ENCODE measurements at regions not wholly inside any gene's neighbourhood (a gene's known extent, or its start where the extent isn't known, plus 50 kb on each side); places are given as distances from the start of the nearest gene placed in this dataset.

DNA sequence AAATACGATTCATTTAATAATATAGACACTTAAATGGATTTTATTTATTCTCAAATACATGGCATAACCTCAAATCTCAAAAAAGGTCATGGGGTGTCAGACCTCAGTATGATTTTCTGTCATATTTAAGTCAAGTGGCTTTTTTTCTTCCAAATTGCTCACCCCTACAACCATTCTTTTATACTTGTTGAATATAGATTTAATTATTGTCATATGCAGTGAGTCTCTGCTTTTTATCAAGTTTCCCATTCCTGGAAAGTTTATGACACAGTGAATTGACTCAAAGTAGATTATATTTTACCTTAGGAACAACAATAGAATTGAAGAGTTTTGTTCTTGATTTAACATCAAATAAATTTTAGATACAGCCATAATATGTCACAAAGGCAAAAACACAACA, 59.5 kb upstream of the IRF2BP2 start:
- no peaks in the 10 kb centered on the region for H3K9me3 ChIP-seq (ENCODE audit: low read length)
- no peak overlapping the region for H3K4me2 ChIP-seq (ENCODE audit: low read length)
- no peak for TF ChIP-seq SMC3 (conservative IDR thresholded peaks at IDR 0.05; ENCODE audit: poor library complexity)
- TF ChIP-seq EP300 (conservative IDR thresholded peaks at IDR 0.05; ENCODE audit: poor library complexity, severe bottlenecking), result no peak
- TF ChIP-seq, protein P1, sequence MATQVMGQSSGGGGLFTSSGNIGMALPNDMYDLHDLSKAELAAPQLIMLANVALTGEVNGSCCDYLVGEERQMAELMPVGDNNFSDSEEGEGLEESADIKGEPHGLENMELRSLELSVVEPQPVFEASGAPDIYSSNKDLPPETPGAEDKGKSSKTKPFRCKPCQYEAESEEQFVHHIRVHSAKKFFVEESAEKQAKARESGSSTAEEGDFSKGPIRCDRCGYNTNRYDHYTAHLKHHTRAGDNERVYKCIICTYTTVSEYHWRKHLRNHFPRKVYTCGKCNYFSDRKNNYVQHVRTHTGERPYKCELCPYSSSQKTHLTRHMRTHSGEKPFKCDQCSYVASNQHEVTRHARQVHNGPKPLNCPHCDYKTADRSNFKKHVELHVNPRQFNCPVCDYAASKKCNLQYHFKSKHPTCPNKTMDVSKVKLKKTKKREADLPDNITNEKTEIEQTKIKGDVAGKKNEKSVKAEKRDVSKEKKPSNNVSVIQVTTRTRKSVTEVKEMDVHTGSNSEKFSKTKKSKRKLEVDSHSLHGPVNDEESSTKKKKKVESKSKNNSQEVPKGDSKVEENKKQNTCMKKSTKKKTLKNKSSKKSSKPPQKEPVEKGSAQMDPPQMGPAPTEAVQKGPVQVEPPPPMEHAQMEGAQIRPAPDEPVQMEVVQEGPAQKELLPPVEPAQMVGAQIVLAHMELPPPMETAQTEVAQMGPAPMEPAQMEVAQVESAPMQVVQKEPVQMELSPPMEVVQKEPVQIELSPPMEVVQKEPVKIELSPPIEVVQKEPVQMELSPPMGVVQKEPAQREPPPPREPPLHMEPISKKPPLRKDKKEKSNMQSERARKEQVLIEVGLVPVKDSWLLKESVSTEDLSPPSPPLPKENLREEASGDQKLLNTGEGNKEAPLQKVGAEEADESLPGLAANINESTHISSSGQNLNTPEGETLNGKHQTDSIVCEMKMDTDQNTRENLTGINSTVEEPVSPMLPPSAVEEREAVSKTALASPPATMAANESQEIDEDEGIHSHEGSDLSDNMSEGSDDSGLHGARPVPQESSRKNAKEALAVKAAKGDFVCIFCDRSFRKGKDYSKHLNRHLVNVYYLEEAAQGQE (IDR thresholded peaks at IDR 0.05; ENCODE audit: borderline replicate concordance), result no peak
- no peak for TF ChIP-seq MXI1 (conservative IDR thresholded peaks at IDR 0.05; ENCODE audit: poor library complexity, severe bottlenecking)
- no peak for TF ChIP-seq RAD21 (conservative IDR thresholded peaks at IDR 0.05)
- TF ChIP-seq, protein P2, sequence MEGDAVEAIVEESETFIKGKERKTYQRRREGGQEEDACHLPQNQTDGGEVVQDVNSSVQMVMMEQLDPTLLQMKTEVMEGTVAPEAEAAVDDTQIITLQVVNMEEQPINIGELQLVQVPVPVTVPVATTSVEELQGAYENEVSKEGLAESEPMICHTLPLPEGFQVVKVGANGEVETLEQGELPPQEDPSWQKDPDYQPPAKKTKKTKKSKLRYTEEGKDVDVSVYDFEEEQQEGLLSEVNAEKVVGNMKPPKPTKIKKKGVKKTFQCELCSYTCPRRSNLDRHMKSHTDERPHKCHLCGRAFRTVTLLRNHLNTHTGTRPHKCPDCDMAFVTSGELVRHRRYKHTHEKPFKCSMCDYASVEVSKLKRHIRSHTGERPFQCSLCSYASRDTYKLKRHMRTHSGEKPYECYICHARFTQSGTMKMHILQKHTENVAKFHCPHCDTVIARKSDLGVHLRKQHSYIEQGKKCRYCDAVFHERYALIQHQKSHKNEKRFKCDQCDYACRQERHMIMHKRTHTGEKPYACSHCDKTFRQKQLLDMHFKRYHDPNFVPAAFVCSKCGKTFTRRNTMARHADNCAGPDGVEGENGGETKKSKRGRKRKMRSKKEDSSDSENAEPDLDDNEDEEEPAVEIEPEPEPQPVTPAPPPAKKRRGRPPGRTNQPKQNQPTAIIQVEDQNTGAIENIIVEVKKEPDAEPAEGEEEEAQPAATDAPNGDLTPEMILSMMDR (IDR thresholded peaks at IDR 0.05; ENCODE audit: poor library complexity, severe bottlenecking), result no peak
- H2AFZ ChIP-seq (ENCODE audit: low read depth, low read length), result no peak overlapping the region
- no peaks in the 10 kb centered on the region for H3F3A ChIP-seq (ENCODE audit: insufficient read depth, low read length, poor library complexity, severe bottlenecking)
- H3K9me2 ChIP-seq (ENCODE audit: insufficient read depth, low read length), result no peaks in the 10 kb centered on the region
- H4K20me1 ChIP-seq (ENCODE audit: insufficient read depth), result no peaks in the 10 kb centered on the region
- H3K4me3 ChIP-seq (ENCODE audit: low read length), result no peak overlapping the region
- H3K27ac ChIP-seq (ENCODE audit: low read length), result no peak overlapping the region
- H3K36me3 ChIP-seq (ENCODE audit: insufficient read depth, low read length), result no peaks in the 10 kb centered on the region
- H3K27me3 ChIP-seq (ENCODE audit: insufficient read depth, low read depth, low read length), result no peaks in the 10 kb centered on the region
- H3K79me2 ChIP-seq (replicated peaks; ENCODE audit: insufficient read depth, low read length), result no peaks in the 10 kb centered on the region
- no peak overlapping the region for H3K9ac ChIP-seq (ENCODE audit: low read length)

DNA sequence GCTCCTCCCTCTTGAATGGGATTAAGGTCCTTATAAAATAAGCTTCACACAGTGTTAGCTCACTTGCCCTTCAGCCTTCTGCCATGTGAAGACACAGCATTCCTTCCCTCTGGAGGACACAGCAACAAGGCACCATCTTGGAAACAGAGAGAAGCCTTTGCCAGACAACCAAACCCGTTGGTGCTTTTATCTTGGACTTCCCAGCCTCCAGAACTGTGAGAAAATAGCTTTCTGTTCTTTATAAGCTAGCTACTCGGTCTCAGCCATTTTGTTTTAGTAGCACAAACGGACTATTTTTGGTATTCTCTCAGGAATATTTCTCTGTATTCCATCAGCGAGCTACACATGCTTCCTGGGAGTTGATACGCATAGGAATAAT, 58.6 kb upstream of the IRF2BP2 start:
- Histone ChIP-seq H3K9me2 (ENCODE audit: insufficient read depth, low read length) (no peaks in the 10 kb centered on the region), H4K20me1 (ENCODE audit: insufficient read depth) (no peaks in the 10 kb centered on the region), H3K9me3 (ENCODE audit: low read length) (no peaks in the 10 kb centered on the region), H3F3A (ENCODE audit: insufficient read depth, low read length, poor library complexity, severe bottlenecking) (no peaks in the 10 kb centered on the region), H3K36me3 (ENCODE audit: insufficient read depth, low read length) (no peaks in the 10 kb centered on the region), H2AFZ (ENCODE audit: low read depth, low read length) (no peak overlapping the region), H3K27me3 (ENCODE audit: insufficient read depth, low read depth, low read length) (no peaks in the 10 kb centered on the region), H3K9ac (ENCODE audit: low read length) (no peak overlapping the region), H3K4me3 (ENCODE audit: low read length) (no peak overlapping the region), H3K27ac (ENCODE audit: low read length) (no peak overlapping the region), H3K4me2 (ENCODE audit: low read length) (no peak overlapping the region), H3K79me2 (replicated peaks; ENCODE audit: insufficient read depth, low read length) (no peaks in the 10 kb centered on the region)
- TF ChIP-seq EZH2 (IDR thresholded peaks at IDR 0.05; ENCODE audit: borderline replicate concordance, insufficient read depth, low read length, poor library complexity, severe bottlenecking) (no peak), POLR2AphosphoS5 (IDR thresholded peaks at IDR 0.05) (no peak), TAF1 (IDR thresholded peaks at IDR 0.05; ENCODE audit: low read depth) (no peak), RAD21 (conservative IDR thresholded peaks at IDR 0.05) (no peak), EP300 (conservative IDR thresholded peaks at IDR 0.05; ENCODE audit: poor library complexity, severe bottlenecking) (no peak), SMC3 (conservative IDR thresholded peaks at IDR 0.05; ENCODE audit: poor library complexity) (no peak), MXI1 (conservative IDR thresholded peaks at IDR 0.05; ENCODE audit: poor library complexity, severe bottlenecking) (no peak)
- TF ChIP-seq, protein P1 (IDR thresholded peaks at IDR 0.05; ENCODE audit: borderline replicate concordance), result no peak
- TF ChIP-seq, protein P2 (IDR thresholded peaks at IDR 0.05; ENCODE audit: poor library complexity, severe bottlenecking), result no peak

Data from neural cell (in vitro differentiated cells).